Right atrium auricular region (tissue), 2 donors: ENCODE measurements at regions not wholly inside any gene's neighbourhood (a gene's known extent, or its start where the extent isn't known, plus 50 kb on each side); places are given as distances from the start of the nearest gene placed in this dataset.
"Not testable (repeated sequence)": the region's sequence is repeated elsewhere in the genome, so short reads cannot be mapped to it uniquely, and the experiment has no call there.

ENCODE experiments used
- DNase-seq: peaks from one replicate; pipeline ENCODE4 v3.0.0-alpha.2; 2019; ENCODE audit warnings: low spot score
- H3K27ac ChIP-seq, 2 donors: fragments of 200-600 bp; sonication (generic); 1 replicate in 1 of 2; 2 replicates in 1 of 2; pipeline ENCODE4 v1.5.1; 2016 to 2019
- H3K27me3 ChIP-seq, 2 donors: fragments of 200-600 bp; sonication (generic); one replicate each; pipeline versions ENCODE4 v1.5.1 to v1.6.0; 2017 to 2019
- H3K36me3 ChIP-seq: fragments of 200-600 bp; sonication (generic); one replicate; pipeline ENCODE4 v1.5.1; 2016
- H3K4me1 ChIP-seq, 2 donors: fragments of 200-600 bp; sonication (generic); one replicate each; pipeline versions ENCODE4 v1.5.1 to v1.6.0; 2017 to 2019
- H3K4me3 ChIP-seq, 2 donors: fragments of 200-600 bp; sonication (generic); 1 replicate in 1 of 2; 2 replicates in 1 of 2; pipeline ENCODE4 v1.5.1; 2017 to 2019; ENCODE audit warnings: mild to moderate bottlenecking in 1 of 2, moderate library complexity in 1 of 2
- H3K9me3 ChIP-seq, 2 donors: fragments of 200-600 bp; sonication (generic); one replicate each; pipeline ENCODE4 v1.5.1; 2019
- CTCF ChIP-seq, 2 donors: fragments of 200-600 bp; sonication (generic); IDR thresholded peaks; one replicate each; pipeline ENCODE4 v1.5.1; 2019; ENCODE audit warnings: antibody characterized with exemption in 2 of 2

GRCh38 chr3:34889641-34890040, 749.7 kb upstream of the ARPP21 start:
- H3K27me3 ChIP-seq = no peaks in the 10 kb centered on the region
- no peaks in the 10 kb centered on the region for H3K9me3 ChIP-seq
- no peak for DNase-seq
- H3K4me3 ChIP-seq = no peak overlapping the region
- H3K27ac ChIP-seq = no peak overlapping the region
- no peak for TF ChIP-seq CTCF (IDR thresholded peaks at IDR 0.05)
- peaks cover 0 to 4% of the 10 kb centered on the region in 2 donors for H3K4me1 ChIP-seq
- no peaks in the 10 kb centered on the region for H3K36me3 ChIP-seq

GRCh38 chr3:34890247-34890646, 749.1 kb upstream of the ARPP21 start:
- Histone ChIP-seq H3K4me1 (peaks cover 0 to 4% of the 10 kb centered on the region in 2 donors), H3K27ac (no peak overlapping the region), H3K9me3 (no peaks in the 10 kb centered on the region), H3K36me3 (no peaks in the 10 kb centered on the region), H3K4me3 (no peak overlapping the region), H3K27me3 (no peaks in the 10 kb centered on the region)
- no peak for DNase-seq
- TF ChIP-seq CTCF (IDR thresholded peaks at IDR 0.05) = no peak

- Histone ChIP-seq H3K4me3 (no peak overlapping the region), H3K9me3 (no peaks in the 10 kb centered on the region), H3K27me3 (no peaks in the 10 kb centered on the region), H3K4me1 (peaks cover 0 to 4% of the 10 kb centered on the region in 2 donors), H3K27ac (no peak overlapping the region), H3K36me3 (no peaks in the 10 kb centered on the region)
- no peak for TF ChIP-seq CTCF (IDR thresholded peaks at IDR 0.05)
- DNase-seq = no peak
Observed at GRCh38 chr3:34891941-34892340, 747.4 kb upstream of the ARPP21 start.

GRCh38 chr3:34895841-34896240, 743.5 kb upstream of the ARPP21 start:
- Histone ChIP-seq H3K9me3 (no peaks in the 10 kb centered on the region), H3K36me3 (no peaks in the 10 kb centered on the region), H3K27ac (no peak overlapping the region), H3K4me3 (no peak overlapping the region), H3K4me1 (no peaks in the 10 kb centered on the region), H3K27me3 (no peaks in the 10 kb centered on the region)
- DNase-seq = no peak
- TF ChIP-seq CTCF (IDR thresholded peaks at IDR 0.05) = no peak

- not testable (repeated sequence) for H3K36me3 ChIP-seq, H3K9me3 ChIP-seq, H3K4me3 ChIP-seq, DNase-seq, H3K4me1 ChIP-seq, H3K27me3 ChIP-seq, H3K27ac ChIP-seq
Observed at GRCh38 chr3:34909679-34910078, 729.6 kb upstream of the ARPP21 start.

- no peak for TF ChIP-seq CTCF (IDR thresholded peaks at IDR 0.05)
- no peaks in the 10 kb centered on the region for H3K36me3 ChIP-seq
- H3K4me1 ChIP-seq = no peaks in the 10 kb centered on the region
- no peak overlapping the region for H3K27ac ChIP-seq
- H3K9me3 ChIP-seq = no peaks in the 10 kb centered on the region
- no peak for DNase-seq
- no peaks in the 10 kb centered on the region for H3K27me3 ChIP-seq
- no peak overlapping the region for H3K4me3 ChIP-seq
Observed at GRCh38 chr3:34919025-34919424, 720.3 kb upstream of the ARPP21 start.
